ENCODE measurements at regions not wholly inside any gene's neighbourhood (a gene's known extent, or its start where the extent isn't known, plus 50 kb on each side); places are given as distances from the start of the nearest gene placed in this dataset.

DNA sequence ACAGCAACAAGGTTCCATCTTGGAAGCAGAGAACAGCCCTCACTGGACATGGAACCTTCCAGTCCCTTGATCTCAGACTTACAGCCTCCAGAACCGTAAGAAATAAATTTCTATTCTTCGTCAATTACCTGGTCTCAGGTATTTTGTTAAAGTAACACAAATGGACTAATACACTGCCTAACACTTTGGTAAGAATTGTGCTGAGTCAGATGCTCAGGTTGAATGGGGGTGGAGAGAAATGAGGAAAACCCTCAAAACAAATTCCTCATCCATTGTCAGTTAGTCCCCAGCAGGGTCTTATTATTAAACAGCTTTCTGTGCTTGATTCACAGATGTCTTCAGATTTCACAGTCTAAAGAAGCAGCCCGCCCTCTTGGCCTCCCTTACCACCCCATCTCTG is 306.2 kb upstream of the SLCO3A1 start:
- Histone ChIP-seq H3K36me3 (ENCODE audit: control insufficient read depth in 3 of 3, insufficient read depth in 2 of 3, low read depth in 1 of 3, low read length in 3 of 3) (no peaks in the 10 kb centered on the region), H3K4me3 (ENCODE audit: low read depth in 1 of 3, low read length in 3 of 3) (no peak overlapping the region), H3K9me3 (ENCODE audit: control insufficient read depth in 2 of 2, insufficient read depth in 1 of 2, low read depth in 1 of 2, low read length in 1 of 2) (no peaks in the 10 kb centered on the region), H3K4me1 (ENCODE audit: control insufficient read depth in 3 of 3, insufficient read depth in 2 of 3, low read depth in 1 of 3, low read length in 2 of 3) (no peaks in the 10 kb centered on the region), H3K27ac (ENCODE audit: low read depth in 1 of 3, low read length in 2 of 3) (no peak overlapping the region), H3K27me3 (ENCODE audit: control insufficient read depth in 3 of 3, insufficient read depth in 3 of 3, low read length in 3 of 3) (no peaks in the 10 kb centered on the region)
- 88 to 94% (median 93%) methylated on average over 3 of the region's 3 CpGs for WGBS, 3 donors
- no peak for FAIRE-seq
- DNase-seq, result no peak

DNA sequence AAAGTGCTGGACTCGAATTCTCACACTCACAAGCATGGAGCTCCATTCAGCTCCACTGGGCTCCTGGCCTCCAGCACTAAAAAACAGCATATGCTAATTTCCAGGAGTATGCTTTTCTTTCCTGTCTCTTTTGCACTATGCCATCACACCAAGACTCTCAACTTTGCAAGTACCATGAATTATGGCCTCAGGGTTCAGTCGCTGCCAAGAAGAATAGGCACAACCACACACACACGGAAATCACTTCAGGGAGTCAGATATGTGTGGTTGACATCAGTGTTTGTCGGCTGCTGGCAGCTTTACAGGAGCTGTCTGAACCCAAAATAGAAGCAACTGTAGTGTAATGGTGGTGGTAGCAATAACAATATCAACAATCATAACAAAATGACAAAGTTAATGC is 305.0 kb upstream of the SLCO3A1 start:
- H3K27ac ChIP-seq (ENCODE audit: low read depth in 1 of 3, low read length in 2 of 3), result no peak overlapping the region
- 65 to 87% (median 77%) methylated on average over 4 of the region's 4 CpGs for WGBS, 3 donors
- H3K36me3 ChIP-seq (ENCODE audit: control insufficient read depth in 3 of 3, insufficient read depth in 2 of 3, low read depth in 1 of 3, low read length in 3 of 3), result no peaks in the 10 kb centered on the region
- FAIRE-seq (no peak), DNase-seq (no peak)
- no peaks in the 10 kb centered on the region for H3K4me1 ChIP-seq (ENCODE audit: control insufficient read depth in 3 of 3, insufficient read depth in 2 of 3, low read depth in 1 of 3, low read length in 2 of 3)
- no peak overlapping the region for H3K4me3 ChIP-seq (ENCODE audit: low read depth in 1 of 3, low read length in 3 of 3)
- H3K9me3 ChIP-seq (ENCODE audit: control insufficient read depth in 2 of 2, insufficient read depth in 1 of 2, low read depth in 1 of 2, low read length in 1 of 2), result no peaks in the 10 kb centered on the region
- no peaks in the 10 kb centered on the region for H3K27me3 ChIP-seq (ENCODE audit: control insufficient read depth in 3 of 3, insufficient read depth in 3 of 3, low read length in 3 of 3)

DNA sequence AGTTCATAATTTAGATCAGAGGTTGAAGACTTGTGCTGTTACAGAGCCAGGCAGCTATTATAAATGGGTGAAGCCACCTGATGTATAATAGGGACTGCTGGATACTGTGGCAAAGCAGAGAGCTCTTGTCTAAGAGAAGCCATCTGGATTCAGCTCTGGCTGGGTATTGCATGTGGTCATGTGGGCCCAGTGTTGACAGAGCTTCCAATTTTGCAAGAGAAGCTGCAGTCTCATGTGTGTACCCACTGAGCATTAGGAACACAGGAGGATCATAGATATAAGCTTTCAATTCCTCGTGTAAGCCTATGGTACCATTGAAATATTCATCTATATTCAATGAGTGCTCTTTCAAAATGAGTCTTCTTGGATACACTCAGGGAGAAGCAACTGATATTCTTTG is 303.9 kb upstream of the SLCO3A1 start:
- no peak for DNase-seq
- Histone ChIP-seq H3K36me3 (ENCODE audit: control insufficient read depth in 3 of 3, insufficient read depth in 2 of 3, low read depth in 1 of 3, low read length in 3 of 3) (no peaks in the 10 kb centered on the region), H3K4me3 (ENCODE audit: low read depth in 1 of 3, low read length in 3 of 3) (no peak overlapping the region), H3K27ac (ENCODE audit: low read depth in 1 of 3, low read length in 2 of 3) (no peak overlapping the region), H3K27me3 (ENCODE audit: control insufficient read depth in 3 of 3, insufficient read depth in 3 of 3, low read length in 3 of 3) (no peaks in the 10 kb centered on the region), H3K9me3 (ENCODE audit: control insufficient read depth in 2 of 2, insufficient read depth in 1 of 2, low read depth in 1 of 2, low read length in 1 of 2) (no peaks in the 10 kb centered on the region), H3K4me1 (ENCODE audit: control insufficient read depth in 3 of 3, insufficient read depth in 2 of 3, low read depth in 1 of 3, low read length in 2 of 3) (no peaks in the 10 kb centered on the region)
- FAIRE-seq, result no peak
- WGBS, 3 donors, result 84 to 94% (median 86%) methylated on average over 1 of the region's 1 CpG

DNA sequence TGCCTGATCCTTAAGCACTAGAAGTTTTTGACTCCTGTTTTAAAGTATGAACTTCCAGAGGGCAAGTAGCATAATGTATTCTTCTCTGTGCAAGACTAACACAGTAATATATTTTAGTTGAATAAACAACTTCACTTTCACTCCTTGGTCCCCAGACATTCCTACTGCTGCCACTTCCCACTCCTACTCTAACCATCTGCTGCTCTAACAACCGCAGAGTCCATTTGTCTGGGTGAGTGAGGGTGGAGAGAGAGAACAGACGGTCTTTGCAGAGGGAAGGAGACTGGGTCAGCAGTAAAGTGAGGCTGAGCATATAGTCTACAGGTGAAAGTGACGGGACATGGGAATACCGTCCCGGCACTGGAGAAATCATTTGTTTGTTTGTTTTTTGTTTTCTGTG is 301.0 kb upstream of the SLCO3A1 start:
- H3K36me3 ChIP-seq (ENCODE audit: control insufficient read depth in 3 of 3, insufficient read depth in 2 of 3, low read depth in 1 of 3, low read length in 3 of 3), result no peaks in the 10 kb centered on the region
- WGBS, 3 donors, result 80 to 90% (median 82%) methylated on average over 5 of the region's 5 CpGs
- FAIRE-seq (no peak), DNase-seq (no peak)
- no peak overlapping the region for H3K4me3 ChIP-seq (ENCODE audit: low read depth in 1 of 3, low read length in 3 of 3)
- no peak overlapping the region for H3K27ac ChIP-seq (ENCODE audit: low read depth in 1 of 3, low read length in 2 of 3)
- no peaks in the 10 kb centered on the region for H3K27me3 ChIP-seq (ENCODE audit: control insufficient read depth in 3 of 3, insufficient read depth in 3 of 3, low read length in 3 of 3)
- no peaks in the 10 kb centered on the region for H3K4me1 ChIP-seq (ENCODE audit: control insufficient read depth in 3 of 3, insufficient read depth in 2 of 3, low read depth in 1 of 3, low read length in 2 of 3)
- H3K9me3 ChIP-seq (ENCODE audit: control insufficient read depth in 2 of 2, insufficient read depth in 1 of 2, low read depth in 1 of 2, low read length in 1 of 2), result no peaks in the 10 kb centered on the region

DNA sequence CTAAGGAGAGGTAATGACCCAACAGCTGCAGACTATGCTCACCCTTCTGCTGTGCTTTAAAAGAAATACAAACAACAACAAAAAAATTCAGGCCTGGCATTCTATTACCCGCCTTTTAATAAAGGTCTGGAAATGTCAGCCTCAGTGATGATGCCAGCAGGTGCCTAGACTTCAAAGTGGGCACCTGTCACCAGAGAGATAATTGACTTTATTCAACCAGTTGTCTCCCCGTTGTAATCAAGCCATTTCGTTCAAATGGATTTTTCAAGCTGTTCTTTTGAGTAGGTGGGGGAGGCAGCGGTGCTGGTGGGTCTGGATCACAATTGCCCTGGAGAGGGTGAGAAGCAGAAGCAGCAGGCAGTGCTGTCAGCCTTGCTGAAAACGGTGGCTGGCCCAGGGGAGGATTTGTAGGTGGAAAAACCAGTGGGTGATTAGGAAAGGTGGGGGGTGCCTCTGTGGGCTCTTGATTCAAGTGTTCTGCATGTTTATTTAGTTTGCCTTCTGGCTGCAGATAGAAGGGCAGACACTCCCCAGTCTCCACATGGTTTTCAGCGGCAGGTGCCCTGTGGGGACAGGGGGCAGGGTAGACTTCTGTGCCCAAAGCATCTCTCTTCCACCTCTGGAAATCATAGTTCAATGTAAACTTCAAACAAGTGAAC is 300.2 kb upstream of the SLCO3A1 start:
- H3K4me3 ChIP-seq (ENCODE audit: low read depth in 1 of 3, low read length in 3 of 3), result no peak overlapping the region
- H3K36me3 ChIP-seq (ENCODE audit: control insufficient read depth in 3 of 3, insufficient read depth in 2 of 3, low read depth in 1 of 3, low read length in 3 of 3), result no peaks in the 10 kb centered on the region
- FAIRE-seq, result no peak
- 29 to 55% (median 54%) methylated on average over 6 of the region's 6 CpGs for WGBS, 3 donors
- no peak overlapping the region for H3K27ac ChIP-seq (ENCODE audit: low read depth in 1 of 3, low read length in 2 of 3)
- no peak for DNase-seq
- no peaks in the 10 kb centered on the region for H3K27me3 ChIP-seq (ENCODE audit: control insufficient read depth in 3 of 3, insufficient read depth in 3 of 3, low read length in 3 of 3)
- no peaks in the 10 kb centered on the region for H3K9me3 ChIP-seq (ENCODE audit: control insufficient read depth in 2 of 2, insufficient read depth in 1 of 2, low read depth in 1 of 2, low read length in 1 of 2)
- no peaks in the 10 kb centered on the region for H3K4me1 ChIP-seq (ENCODE audit: control insufficient read depth in 3 of 3, insufficient read depth in 2 of 3, low read depth in 1 of 3, low read length in 2 of 3)

DNA sequence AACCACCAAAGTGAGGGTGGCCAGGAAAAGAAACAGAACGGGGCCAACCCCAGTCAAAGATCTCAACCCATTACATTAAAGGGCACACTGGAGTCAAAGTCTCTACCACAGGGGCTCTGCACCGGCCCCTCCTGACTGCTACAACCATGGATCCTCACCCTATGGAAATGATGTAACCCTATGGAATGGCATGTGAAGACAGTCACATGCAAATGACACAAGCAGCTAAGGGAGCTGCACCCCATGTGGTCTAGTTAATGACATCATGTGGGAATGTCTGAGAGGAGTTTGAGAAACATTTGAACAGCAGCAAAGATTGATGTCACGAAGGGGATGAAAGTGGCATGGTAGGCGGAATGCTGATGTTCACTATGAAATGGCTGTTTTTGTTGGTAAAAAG is 298.2 kb upstream of the SLCO3A1 start:
- FAIRE-seq (no peak), DNase-seq (no peak)
- H3K4me1 ChIP-seq (ENCODE audit: control insufficient read depth in 3 of 3, insufficient read depth in 2 of 3, low read depth in 1 of 3, low read length in 2 of 3), result no peaks in the 10 kb centered on the region
- no peaks in the 10 kb centered on the region for H3K27me3 ChIP-seq (ENCODE audit: control insufficient read depth in 3 of 3, insufficient read depth in 3 of 3, low read length in 3 of 3)
- H3K36me3 ChIP-seq (ENCODE audit: control insufficient read depth in 3 of 3, insufficient read depth in 2 of 3, low read depth in 1 of 3, low read length in 3 of 3), result no peaks in the 10 kb centered on the region
- no peak overlapping the region for H3K4me3 ChIP-seq (ENCODE audit: low read depth in 1 of 3, low read length in 3 of 3)
- H3K9me3 ChIP-seq (ENCODE audit: control insufficient read depth in 2 of 2, insufficient read depth in 1 of 2, low read depth in 1 of 2, low read length in 1 of 2), result no peaks in the 10 kb centered on the region
- H3K27ac ChIP-seq (ENCODE audit: low read depth in 1 of 3, low read length in 2 of 3), result no peak overlapping the region
- WGBS, 3 donors, result 93 to 95% (median 94%) methylated on average over 4 of the region's 4 CpGs

DNA sequence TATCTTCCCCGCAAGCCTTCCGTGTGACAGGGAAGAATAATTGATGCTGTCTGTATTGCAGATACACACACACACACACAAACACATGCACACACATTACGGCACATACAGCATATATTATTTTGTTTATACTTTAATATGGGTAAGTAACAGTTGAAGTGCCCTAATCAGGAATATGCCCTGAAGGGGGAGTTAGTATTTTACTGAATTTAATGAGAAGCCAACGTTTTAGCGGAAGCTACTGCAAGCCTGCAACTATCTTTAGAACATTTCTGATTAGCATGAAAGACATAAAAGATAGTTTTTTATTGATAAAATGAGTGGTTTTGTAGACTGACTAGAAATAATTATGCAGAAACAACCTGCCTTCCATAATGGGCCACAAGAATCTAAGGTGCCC is 296.6 kb upstream of the SLCO3A1 start:
- H3K9me3 ChIP-seq (ENCODE audit: control insufficient read depth in 2 of 2, insufficient read depth in 1 of 2, low read depth in 1 of 2, low read length in 1 of 2), result no peaks in the 10 kb centered on the region
- H3K4me1 ChIP-seq (ENCODE audit: control insufficient read depth in 3 of 3, insufficient read depth in 2 of 3, low read depth in 1 of 3, low read length in 2 of 3), result no peaks in the 10 kb centered on the region
- no peaks in the 10 kb centered on the region for H3K36me3 ChIP-seq (ENCODE audit: control insufficient read depth in 3 of 3, insufficient read depth in 2 of 3, low read depth in 1 of 3, low read length in 3 of 3)
- FAIRE-seq, result no peak
- H3K27me3 ChIP-seq (ENCODE audit: control insufficient read depth in 3 of 3, insufficient read depth in 3 of 3, low read length in 3 of 3), result no peaks in the 10 kb centered on the region
- DNase-seq, result no peak
- no peak overlapping the region for H3K4me3 ChIP-seq (ENCODE audit: low read depth in 1 of 3, low read length in 3 of 3)
- H3K27ac ChIP-seq (ENCODE audit: low read depth in 1 of 3, low read length in 2 of 3), result no peak overlapping the region
- WGBS, 3 donors, result 87 to 90% (median 89%) methylated on average over 5 of the region's 5 CpGs

DNA sequence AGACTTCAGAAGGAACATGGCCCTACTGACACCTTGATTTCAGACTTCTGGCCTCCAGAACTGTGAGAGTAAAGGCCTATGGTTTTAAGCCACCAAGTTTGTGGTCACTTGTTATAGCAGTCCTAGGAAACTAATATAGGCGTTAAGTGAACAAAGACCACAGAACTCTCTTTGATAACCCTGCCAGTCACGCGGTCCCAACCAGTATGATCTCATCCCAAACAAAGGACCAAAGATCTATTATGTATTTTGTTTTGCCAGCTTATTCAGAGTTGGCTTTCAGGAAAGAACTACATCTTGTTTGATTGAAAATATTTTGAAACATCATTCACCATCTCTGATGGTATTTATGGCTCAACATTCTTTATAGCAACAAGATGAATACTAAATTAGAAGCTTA is 294.4 kb upstream of the SLCO3A1 start:
- 47 to 79% (median 72%) methylated on average over 3 of the region's 3 CpGs for WGBS, 3 donors
- Histone ChIP-seq H3K27me3 (ENCODE audit: control insufficient read depth in 3 of 3, insufficient read depth in 3 of 3, low read length in 3 of 3) (no peaks in the 10 kb centered on the region), H3K36me3 (ENCODE audit: control insufficient read depth in 3 of 3, insufficient read depth in 2 of 3, low read depth in 1 of 3, low read length in 3 of 3) (no peaks in the 10 kb centered on the region), H3K9me3 (ENCODE audit: control insufficient read depth in 2 of 2, insufficient read depth in 1 of 2, low read depth in 1 of 2, low read length in 1 of 2) (no peaks in the 10 kb centered on the region), H3K4me1 (ENCODE audit: control insufficient read depth in 3 of 3, insufficient read depth in 2 of 3, low read depth in 1 of 3, low read length in 2 of 3) (no peaks in the 10 kb centered on the region), H3K4me3 (ENCODE audit: low read depth in 1 of 3, low read length in 3 of 3) (no peak overlapping the region), H3K27ac (ENCODE audit: low read depth in 1 of 3, low read length in 2 of 3) (no peak overlapping the region)
- FAIRE-seq, result no peak
- DNase-seq, result no peak

DNA sequence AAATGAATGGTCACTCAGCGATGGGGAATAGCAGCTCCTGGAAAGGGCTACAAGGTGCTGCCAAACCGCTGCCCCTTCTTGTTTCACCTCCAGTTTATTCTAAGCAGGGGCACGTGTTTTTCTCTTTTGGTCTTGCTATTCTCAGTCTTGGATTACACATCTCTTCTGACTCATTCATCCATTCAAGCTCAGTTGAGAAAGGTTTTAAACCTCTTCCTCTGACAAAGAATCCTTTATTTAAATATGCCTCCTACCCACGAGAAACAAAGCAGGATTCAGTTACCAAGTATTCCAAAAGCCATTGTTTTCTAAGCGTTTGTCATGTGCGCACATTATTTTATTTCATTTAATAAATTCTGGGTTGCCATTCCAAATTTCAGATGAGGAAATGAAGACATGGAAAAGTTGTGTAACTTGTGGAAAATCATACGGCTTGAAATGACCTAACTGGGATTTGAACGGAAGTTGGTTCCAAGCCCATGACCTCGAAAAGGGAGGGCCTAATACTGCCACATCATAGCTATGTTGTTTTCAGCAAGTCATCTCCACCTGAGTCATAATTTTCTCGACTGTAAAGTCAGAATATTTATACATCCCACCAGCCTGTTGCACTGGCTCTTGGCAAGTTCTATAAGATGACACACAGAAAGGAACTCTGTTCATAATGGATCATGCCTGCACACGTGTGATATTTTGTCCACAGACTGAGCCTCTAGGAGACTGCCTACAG is 292.0 kb upstream of the SLCO3A1 start:
- no peak for FAIRE-seq
- H3K27ac ChIP-seq (ENCODE audit: low read depth in 1 of 3, low read length in 2 of 3), result peak overlapping the region in 1 of 3 donors; percentile 39
- WGBS, 3 donors, result 63 to 86% (median 72%) methylated on average over 11 of the region's 11 CpGs

More for the DNA sequence above, 292.0 kb upstream of the SLCO3A1 start:
- no peak overlapping the region for H3K4me3 ChIP-seq (ENCODE audit: low read depth in 1 of 3, low read length in 3 of 3)
- no peaks in the 10 kb centered on the region for H3K9me3 ChIP-seq (ENCODE audit: control insufficient read depth in 2 of 2, insufficient read depth in 1 of 2, low read depth in 1 of 2, low read length in 1 of 2)
- no peak for DNase-seq
- H3K36me3 ChIP-seq (ENCODE audit: control insufficient read depth in 3 of 3, insufficient read depth in 2 of 3, low read depth in 1 of 3, low read length in 3 of 3), result no peaks in the 10 kb centered on the region
- no peaks in the 10 kb centered on the region for H3K27me3 ChIP-seq (ENCODE audit: control insufficient read depth in 3 of 3, insufficient read depth in 3 of 3, low read length in 3 of 3)
- no peaks in the 10 kb centered on the region for H3K4me1 ChIP-seq (ENCODE audit: control insufficient read depth in 3 of 3, insufficient read depth in 2 of 3, low read depth in 1 of 3, low read length in 2 of 3)

Measured in small intestine (tissue), 7 donors.